Karpas-422 (cell line): ENCODE measurements at regions not wholly inside any gene's neighbourhood (a gene's known extent, or its start where the extent isn't known, plus 50 kb on each side); places are given as distances from the start of the nearest gene placed in this dataset.
"Not testable (repeated sequence)": the region's sequence is repeated elsewhere in the genome, so short reads cannot be mapped to it uniquely, and the experiment has no call there.

ENCODE experiments used
- DNase-seq: peaks from one replicate; pipeline ENCODE4 v3.0.0-alpha.2; 2015
- H2AFZ ChIP-seq: fragments of 200-600 bp; sonication (generic); 2 replicates; pipeline ENCODE4 v1.6.1; 2014; ENCODE audit warnings: antibody characterized with exemption, low read length, mixed read lengths
- H3K27ac ChIP-seq: fragments of 200-600 bp; sonication (generic); 2 replicates; pipeline ENCODE4 v1.5.1; 2014; ENCODE audit warnings: mild to moderate bottlenecking, low read length, moderate library complexity
- H3K27me3 ChIP-seq: fragments of 200-600 bp; sonication (generic); 2 replicates; pipeline ENCODE4 v1.6.1; 2014; ENCODE audit warnings: low read length, mixed read lengths
- H3K36me3 ChIP-seq: fragments of 200-600 bp; sonication (generic); 2 replicates; pipeline ENCODE4 v1.6.1; 2014; ENCODE audit warnings: low read length, mixed read lengths; ENCODE audit not compliant: insufficient read depth
- H3K4me1 ChIP-seq: fragments of 200-600 bp; sonication (generic); 2 replicates; pipeline ENCODE4 v1.6.1; 2014; ENCODE audit warnings: mild to moderate bottlenecking, low read length, mixed read lengths
- H3K4me2 ChIP-seq: fragments of 200-600 bp; sonication (generic); 2 replicates; pipeline ENCODE4 v1.6.1; 2014; ENCODE audit warnings: low read length, low read depth, mild to moderate bottlenecking; ENCODE audit not compliant: poor library complexity, severe bottlenecking
- H3K4me3 ChIP-seq: fragments of 200-600 bp; sonication (generic); 2 replicates; pipeline ENCODE4 v1.5.1; 2014; ENCODE audit warnings: mild to moderate bottlenecking, antibody characterized with exemption, low read length, mixed read lengths
- H3K79me2 ChIP-seq: fragments of 200-600 bp; sonication (generic); 2 replicates; pipeline ENCODE4 v1.6.1; 2014; ENCODE audit warnings: mild to moderate bottlenecking, low read length, mixed read lengths
- H3K9ac ChIP-seq: fragments of 200-600 bp; sonication (generic); 2 replicates; pipeline ENCODE4 v1.6.0; 2014; ENCODE audit warnings: low read length
- H3K9me2 ChIP-seq: fragments of 200-600 bp; sonication (generic), shearing (Covaris generic); replicated peaks from 2 replicates; pipeline ENCODE4 v1.6.0; 2014; ENCODE audit warnings: mild to moderate bottlenecking, low read length, moderate library complexity; ENCODE audit not compliant: insufficient read depth
- H3K9me3 ChIP-seq: fragments of 300-700, 200-600 bp; sonication (generic); 2 replicates; pipeline ENCODE4 v1.6.1; 2014; ENCODE audit warnings: low read length, mixed read lengths
- H4K20me1 ChIP-seq: fragments of 200-600 bp; sonication (generic); 2 replicates; pipeline ENCODE4 v1.6.1; 2014; ENCODE audit warnings: mild to moderate bottlenecking, antibody characterized with exemption, low read length, low read depth; ENCODE audit not compliant: insufficient read depth

GRCh38 chr22:34410111-34410510 is 489.8 kb upstream of the LARGE1 start:
- Histone ChIP-seq H3K27ac (no peak overlapping the region), H4K20me1 (no peaks in the 10 kb centered on the region), H3K9me3 (no peaks in the 10 kb centered on the region), H2AFZ (no peak overlapping the region), H3K27me3 (no peaks in the 10 kb centered on the region), H3K79me2 (no peaks in the 10 kb centered on the region), H3K4me3 (no peak overlapping the region), H3K4me2 (no peak overlapping the region), H3K9me2 (no peaks in the 10 kb centered on the region), H3K4me1 (no peaks in the 10 kb centered on the region), H3K36me3 (no peaks in the 10 kb centered on the region), H3K9ac (no peak overlapping the region)
- no peak for DNase-seq

DNA sequence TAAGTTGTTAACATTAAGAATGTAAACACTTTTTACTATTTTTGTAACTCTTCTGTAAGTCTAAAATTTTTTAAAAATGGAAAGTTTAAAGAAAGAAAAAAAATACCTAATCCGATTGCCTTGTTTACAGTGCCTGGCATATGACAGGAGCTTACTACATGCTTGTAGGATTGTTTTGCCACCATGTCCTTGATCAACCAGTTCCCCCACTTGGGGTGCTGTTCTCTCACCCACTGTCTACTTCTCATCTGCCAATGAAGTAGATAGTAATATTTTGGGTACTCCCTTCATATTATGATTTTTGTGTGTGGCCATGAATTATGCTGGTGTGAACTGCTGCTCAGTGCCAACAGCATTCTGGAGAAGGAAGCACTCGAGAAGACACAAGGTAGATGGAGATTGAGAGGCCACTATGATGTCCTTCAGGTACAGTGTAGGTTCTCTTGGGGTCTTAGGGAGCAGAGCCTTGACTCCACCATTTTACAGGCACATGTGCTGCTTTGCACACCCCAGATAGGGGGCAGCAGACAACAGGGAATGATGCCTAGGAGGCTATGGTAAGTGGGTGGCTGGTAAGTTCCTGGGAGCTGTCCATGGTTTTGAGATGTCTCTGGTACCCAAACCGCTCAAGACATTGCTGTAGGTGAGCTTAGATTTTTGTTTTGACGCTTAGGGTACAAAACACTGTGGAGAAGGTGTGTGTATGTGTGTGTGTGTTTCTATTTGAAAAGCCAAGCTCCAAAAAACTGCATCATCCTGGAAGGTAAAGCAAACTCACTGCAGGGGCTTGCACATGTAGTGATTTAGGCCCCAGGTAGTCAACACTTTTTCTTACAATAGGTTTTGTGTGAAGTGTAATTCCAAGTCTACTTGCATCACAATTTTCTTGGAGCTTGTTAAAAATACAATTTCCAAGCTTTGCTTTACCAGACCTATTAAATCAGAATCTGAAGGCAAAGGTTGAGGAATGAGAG is 494.5 kb upstream of the LARGE1 start:
- Histone ChIP-seq H3K27me3 (no peaks in the 10 kb centered on the region; the same call in 1 of the 2 replicates), H2AFZ (no peak overlapping the region), H3K79me2 (no peaks in the 10 kb centered on the region), H4K20me1 (no peaks in the 10 kb centered on the region), H3K9me2 (no peaks in the 10 kb centered on the region), H3K4me2 (no peak overlapping the region), H3K27ac (no peak overlapping the region), H3K4me1 (no peaks in the 10 kb centered on the region), H3K36me3 (no peaks in the 10 kb centered on the region), H3K4me3 (no peak overlapping the region), H3K9me3 (no peaks in the 10 kb centered on the region), H3K9ac (no peak overlapping the region)
- DNase-seq = peak; percentile 94

DNA sequence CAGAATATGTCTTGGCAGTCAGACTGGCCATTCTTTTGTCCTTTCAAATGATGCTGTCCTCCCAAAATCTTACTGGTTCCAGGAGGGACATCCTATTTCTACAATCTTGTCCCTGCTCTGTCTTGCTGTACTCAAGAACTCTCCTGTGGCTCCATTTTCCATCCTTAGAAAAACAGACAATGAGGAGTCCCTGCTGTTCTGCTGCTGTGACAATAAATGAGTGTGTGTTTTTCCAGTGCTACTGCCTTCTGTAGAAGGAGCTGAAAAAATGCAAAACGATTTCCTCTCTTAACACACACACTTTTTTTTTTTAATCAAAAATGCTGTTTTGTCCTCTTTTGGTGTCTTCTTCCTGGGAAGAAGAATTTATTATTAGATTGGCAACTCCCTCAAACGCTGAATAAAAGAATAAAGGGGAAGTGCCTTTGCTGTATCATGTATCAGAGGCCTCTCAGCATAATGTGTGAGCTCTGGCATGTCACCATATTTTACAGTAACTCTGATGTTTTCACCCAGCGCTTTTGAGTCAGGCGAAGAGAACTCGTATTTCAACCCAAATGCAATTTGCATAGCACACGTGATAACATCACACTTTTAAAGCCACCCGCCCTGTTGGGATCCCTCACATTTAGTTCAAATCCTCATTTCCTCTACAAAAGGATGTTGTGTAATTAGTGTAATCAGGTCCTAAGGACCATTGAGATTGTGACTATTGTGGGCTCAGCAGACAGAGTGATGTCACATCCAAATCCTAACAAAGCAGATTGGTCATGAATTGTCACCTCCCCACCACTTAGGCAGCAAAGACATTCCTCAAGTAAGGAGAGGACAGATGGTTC is 496.0 kb upstream of the LARGE1 start:
- Histone ChIP-seq H3K4me1 (no peaks in the 10 kb centered on the region), H3K4me2 (no peak overlapping the region), H3K4me3 (no peak overlapping the region), H3K36me3 (no peaks in the 10 kb centered on the region), H2AFZ (no peak overlapping the region), H3K9ac (no peak overlapping the region), H4K20me1 (no peaks in the 10 kb centered on the region), H3K9me2 (no peaks in the 10 kb centered on the region), H3K27ac (no peak overlapping the region), H3K9me3 (no peaks in the 10 kb centered on the region), H3K79me2 (no peaks in the 10 kb centered on the region), H3K27me3 (no peaks in the 10 kb centered on the region; the same call in 1 of the 2 replicates)
- DNase-seq = no peak

DNA sequence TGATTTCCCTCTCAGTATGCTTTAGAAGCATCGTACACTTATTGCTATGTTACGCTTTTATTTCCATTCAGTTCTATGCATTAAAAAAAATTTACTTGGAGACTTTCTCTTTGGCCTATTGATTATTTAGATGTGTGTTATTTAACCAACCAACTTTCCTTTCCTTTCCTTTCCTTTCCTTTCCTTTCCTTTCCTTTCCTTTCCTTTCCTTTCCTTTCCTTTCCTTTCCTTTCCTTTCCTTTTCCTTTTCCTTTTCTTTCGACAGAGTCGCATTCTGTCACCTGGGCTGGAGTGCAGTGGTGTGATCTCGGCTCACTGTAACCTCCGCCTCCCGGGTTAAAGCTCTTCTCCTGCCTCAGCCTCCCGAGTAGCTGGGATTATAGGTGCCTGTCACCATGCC is 502.7 kb upstream of the LARGE1 start:
- DNase-seq = not testable (repeated sequence)

GRCh38 chr22:34427436-34427835 is 507.2 kb upstream of the LARGE1 start:
- no peak overlapping the region for H3K4me3 ChIP-seq
- H3K79me2 ChIP-seq = no peaks in the 10 kb centered on the region
- no peaks in the 10 kb centered on the region for H3K9me3 ChIP-seq
- H3K36me3 ChIP-seq = no peaks in the 10 kb centered on the region
- no peak overlapping the region for H3K27ac ChIP-seq
- no peak for DNase-seq
- 0 out of 2 replicates have a peak, but pooled peaks cover 2% of the 10 kb centered on the region for H3K9me2 ChIP-seq
- H3K9ac ChIP-seq = no peak overlapping the region
- no peak overlapping the region for H2AFZ ChIP-seq
- no peaks in the 10 kb centered on the region for H4K20me1 ChIP-seq
- H3K27me3 ChIP-seq = no peaks in the 10 kb centered on the region
- H3K4me2 ChIP-seq = no peak overlapping the region
- H3K4me1 ChIP-seq = no peaks in the 10 kb centered on the region

More for the DNA sequence above, 502.7 kb upstream of the LARGE1 start:
- not testable (repeated sequence) for H3K4me1 ChIP-seq, H2AFZ ChIP-seq, H3K27me3 ChIP-seq, H3K79me2 ChIP-seq, H3K9ac ChIP-seq, H3K27ac ChIP-seq, H4K20me1 ChIP-seq, H3K4me3 ChIP-seq, H3K36me3 ChIP-seq, H3K4me2 ChIP-seq, H3K9me3 ChIP-seq, H3K9me2 ChIP-seq

DNA sequence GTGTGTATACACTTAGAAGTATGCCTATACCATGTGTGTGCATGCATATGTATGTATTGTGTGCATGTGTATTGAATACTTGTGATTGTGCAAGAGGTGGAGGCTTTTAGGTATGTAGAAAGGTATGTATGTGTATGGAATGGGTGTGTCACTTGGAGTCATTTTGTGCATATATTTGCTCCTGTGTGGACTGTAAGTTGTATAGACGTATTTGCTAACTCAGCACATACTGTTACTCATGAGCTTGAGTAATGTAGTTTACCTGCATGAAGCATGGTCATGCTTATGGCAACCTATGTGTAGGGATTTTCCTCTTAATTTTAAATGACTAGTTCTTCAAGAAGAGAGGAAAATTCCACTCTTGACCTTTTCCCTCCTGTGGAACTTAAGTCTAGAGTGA is 507.6 kb upstream of the LARGE1 start:
- no peaks in the 10 kb centered on the region for H3K36me3 ChIP-seq
- H3K4me1 ChIP-seq = no peaks in the 10 kb centered on the region
- no peak overlapping the region for H3K9ac ChIP-seq
- no peak overlapping the region for H3K27ac ChIP-seq
- no peaks in the 10 kb centered on the region for H3K79me2 ChIP-seq
- H3K4me3 ChIP-seq = no peak overlapping the region
- no peak for DNase-seq
- H2AFZ ChIP-seq = no peak overlapping the region
- H3K9me3 ChIP-seq = no peaks in the 10 kb centered on the region
- H3K27me3 ChIP-seq = no peaks in the 10 kb centered on the region
- H3K4me2 ChIP-seq = no peak overlapping the region
- H4K20me1 ChIP-seq = no peaks in the 10 kb centered on the region
- H3K9me2 ChIP-seq = 0 out of 2 replicates have a peak, but pooled peaks cover 2% of the 10 kb centered on the region

DNA sequence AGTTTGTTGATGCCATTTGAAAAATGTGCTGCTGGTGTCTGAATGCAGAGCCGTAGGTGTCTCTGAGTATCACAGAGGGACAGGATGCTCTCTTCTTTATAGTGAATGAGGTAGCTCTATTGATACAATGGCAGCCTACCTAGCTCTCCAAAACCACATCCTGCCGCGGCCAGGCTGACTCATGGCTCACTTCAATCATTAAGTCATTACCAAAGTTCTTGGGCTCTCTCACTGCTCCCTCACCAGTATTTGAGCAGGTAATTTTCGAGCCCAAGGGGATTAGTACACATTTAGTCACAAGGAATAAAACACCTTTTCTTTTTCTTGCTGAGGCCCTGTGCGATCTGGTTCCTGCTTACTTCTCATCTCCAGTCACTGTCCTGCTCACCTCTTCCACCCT is 509.0 kb upstream of the LARGE1 start:
- no peak for DNase-seq

GRCh38 chr22:34430386-34430785 is 510.1 kb upstream of the LARGE1 start:
- H3K4me3 ChIP-seq = no peak overlapping the region
- no peaks in the 10 kb centered on the region for H3K27me3 ChIP-seq
- no peak overlapping the region for H3K9ac ChIP-seq
- no peaks in the 10 kb centered on the region for H3K4me1 ChIP-seq
- H3K27ac ChIP-seq = no peak overlapping the region
- H3K36me3 ChIP-seq = no peaks in the 10 kb centered on the region
- H3K9me3 ChIP-seq = no peaks in the 10 kb centered on the region
- DNase-seq = no peak
- H3K79me2 ChIP-seq = no peaks in the 10 kb centered on the region
- H4K20me1 ChIP-seq = no peaks in the 10 kb centered on the region
- no peak overlapping the region for H2AFZ ChIP-seq
- H3K4me2 ChIP-seq = no peak overlapping the region
- 0 out of 2 replicates have a peak, but pooled peaks cover under 1% of the 10 kb centered on the region for H3K9me2 ChIP-seq

More for the DNA sequence above, 509.0 kb upstream of the LARGE1 start:
- Histone ChIP-seq H3K9me2 (0 out of 2 replicates have a peak, but pooled peaks cover 2% of the 10 kb centered on the region), H3K9ac (no peak overlapping the region), H3K27me3 (no peaks in the 10 kb centered on the region), H3K36me3 (no peaks in the 10 kb centered on the region), H3K4me3 (no peak overlapping the region), H3K27ac (no peak overlapping the region), H4K20me1 (no peaks in the 10 kb centered on the region), H2AFZ (no peak overlapping the region), H3K4me1 (no peaks in the 10 kb centered on the region), H3K4me2 (no peak overlapping the region), H3K79me2 (no peaks in the 10 kb centered on the region), H3K9me3 (no peaks in the 10 kb centered on the region)
